ENCODE measurements at regions not wholly inside any gene's neighbourhood (a gene's known extent, or its start where the extent isn't known, plus 50 kb on each side); places are given as distances from the start of the nearest gene placed in this dataset.

- DNase-seq (ENCODE audit: low read depth): no peak
Observed at GRCh38 chr11:80435345-80435744, 994.5 kb upstream of the TENM4 start.

- DNase-seq (ENCODE audit: low read depth): no peak
Observed at GRCh38 chr11:80432057-80432456, 991.2 kb upstream of the TENM4 start.

GRCh38 chr11:80424012-80424695 lies 983.3 kb upstream of the TENM4 start:
- DNase-seq (ENCODE audit: low read depth): no peak

- no peak for DNase-seq (ENCODE audit: low read depth)
Observed at GRCh38 chr11:80420374-80420773, 979.5 kb upstream of the TENM4 start.

- no peak for DNase-seq (ENCODE audit: low read depth)
Observed at GRCh38 chr11:80417681-80418080, 976.9 kb upstream of the TENM4 start.

- DNase-seq (ENCODE audit: low read depth): no peak
Observed at GRCh38 chr11:80415580-80415979, 974.8 kb upstream of the TENM4 start.

- DNase-seq (ENCODE audit: low read depth): no peak
Observed at GRCh38 chr11:80414181-80415165, 973.6 kb upstream of the TENM4 start.

GRCh38 chr11:80412604-80413003 lies 971.8 kb upstream of the TENM4 start:
- DNase-seq (ENCODE audit: low read depth): no peak

GRCh38 chr11:80393210-80393609 lies 952.4 kb upstream of the TENM4 start:
- DNase-seq (ENCODE audit: low read depth): no peak

GRCh38 chr11:80390505-80390904 lies 949.7 kb upstream of the TENM4 start:
- DNase-seq (ENCODE audit: low read depth): no peak

GRCh38 chr11:80388536-80388935 lies 947.7 kb upstream of the TENM4 start:
- no peak for DNase-seq (ENCODE audit: low read depth)

- DNase-seq (ENCODE audit: low read depth): no peak
Observed at GRCh38 chr11:80388130-80388529, 947.3 kb upstream of the TENM4 start.

GRCh38 chr11:80383655-80384054 lies 942.8 kb upstream of the TENM4 start:
- DNase-seq (ENCODE audit: low read depth): no peak

GRCh38 chr11:80379620-80380278 lies 938.9 kb upstream of the TENM4 start:
- DNase-seq (ENCODE audit: low read depth): no peak

- no peak for DNase-seq (ENCODE audit: low read depth)
Observed at GRCh38 chr11:80371931-80372330, 931.1 kb upstream of the TENM4 start.

- no peak for DNase-seq (ENCODE audit: low read depth)
Observed at GRCh38 chr11:80365980-80366379, 925.1 kb upstream of the TENM4 start.

- no peak for DNase-seq (ENCODE audit: low read depth)
Observed at GRCh38 chr11:80365076-80365725, 924.4 kb upstream of the TENM4 start.

GRCh38 chr11:80362563-80363340 lies 921.9 kb upstream of the TENM4 start:
- no peak for DNase-seq (ENCODE audit: low read depth)

- no peak for DNase-seq (ENCODE audit: low read depth)
Observed at GRCh38 chr11:80355251-80355650, 914.4 kb upstream of the TENM4 start.

- no peak for DNase-seq (ENCODE audit: low read depth)
Observed at GRCh38 chr11:80350541-80350940, 909.7 kb upstream of the TENM4 start.

- DNase-seq (ENCODE audit: low read depth): no peak
Observed at GRCh38 chr11:80349997-80350396, 909.2 kb upstream of the TENM4 start.
